GM23338 (cell line): ENCODE measurements at regions not wholly inside any gene's neighbourhood (a gene's known extent, or its start where the extent isn't known, plus 50 kb on each side); places are given as distances from the start of the nearest gene placed in this dataset.

Source experiments
- ATAC-seq: fragments of 200-7000 bp; cut with Tn5 transposase; 3 replicates; pipeline ENCODE4 v1.9.1; 2020
- DNase-seq: peaks from one replicate; pipeline ENCODE4 v3.0.0-alpha.2; 2015; ENCODE audit warnings: low spot score
- H2AFZ ChIP-seq: fragments of 200-600 bp; sonication (generic); 2 replicates; pipeline ENCODE4 v1.8.0; 2016; ENCODE audit warnings: antibody characterized with exemption, mild to moderate bottlenecking, moderate library complexity
- H3F3A ChIP-seq: fragments of 200-600 bp; sonication (generic); replicated peaks from 2 replicates; pipeline ENCODE4 v1.8.0; 2017; ENCODE audit warnings: antibody characterized with exemption, mixed run types, low read depth
- H3K27ac ChIP-seq: fragments of 200-600 bp; sonication (generic); 2 replicates; pipeline ENCODE4 v1.6.1; 2016; ENCODE audit warnings: low read depth
- H3K27me3 ChIP-seq: fragments of 200-600 bp; sonication (generic); 2 replicates; pipeline ENCODE4 v1.8.0; 2016; ENCODE audit warnings: mild to moderate bottlenecking, mixed run types, moderate library complexity; ENCODE audit not compliant: insufficient read depth
- H3K36me3 ChIP-seq: fragments of 200-600 bp; sonication (generic); 2 replicates; pipeline ENCODE4 v1.8.0; 2016; ENCODE audit warnings: mild to moderate bottlenecking; ENCODE audit not compliant: insufficient read depth
- H3K4me1 ChIP-seq: fragments of 200-600 bp; sonication (generic); 2 replicates; pipeline ENCODE4 v1.8.0; 2016; ENCODE audit warnings: mild to moderate bottlenecking, moderate library complexity; ENCODE audit not compliant: insufficient read depth
- H3K4me2 ChIP-seq: fragments of 200-600 bp; sonication (generic); 2 replicates; pipeline ENCODE4 v1.7.1; 2017; ENCODE audit warnings: mixed run types
- H3K4me3 ChIP-seq: fragments of 200-600 bp; sonication (generic); 2 replicates; pipeline ENCODE4 v1.6.1; 2016; ENCODE audit warnings: mixed run types
- H3K79me2 ChIP-seq: fragments of 200-600 bp; sonication (generic); replicated peaks from 2 replicates; pipeline ENCODE4 v1.8.0; 2017; ENCODE audit warnings: mild to moderate bottlenecking; ENCODE audit not compliant: insufficient read depth
- H3K9me2 ChIP-seq: fragments of 200-600 bp; sonication (generic); 2 replicates; pipeline ENCODE4 v1.8.0; 2017; ENCODE audit not compliant: insufficient read depth
- H4K20me1 ChIP-seq: fragments of 200-600 bp; sonication (generic); replicated peaks from 2 replicates; pipeline ENCODE4 v1.8.0; 2017; ENCODE audit warnings: mild to moderate bottlenecking; ENCODE audit not compliant: insufficient read depth
- H3K27ac Mint-ChIP-seq: 2 replicates; pipeline ENCODE4 v1.8.0; 2020; ENCODE audit warnings: inconsistent platforms, mild to moderate bottlenecking, moderate library complexity, mixed read lengths
- H3K27me3 Mint-ChIP-seq: 3 replicates; pipeline ENCODE4 v1.8.0; 2022; ENCODE audit warnings: low read depth, mild to moderate bottlenecking, moderate library complexity, mixed read lengths, inconsistent platforms; ENCODE audit not compliant: insufficient read depth, poor library complexity
- H3K36me3 Mint-ChIP-seq: 3 replicates; pipeline ENCODE4 v1.8.0; 2021; ENCODE audit warnings: low read depth, mild to moderate bottlenecking, inconsistent platforms, moderate library complexity, mixed read lengths
- H3K4me1 Mint-ChIP-seq: 3 replicates; pipeline ENCODE4 v1.8.0; 2020; ENCODE audit warnings: mild to moderate bottlenecking, inconsistent platforms, mixed read lengths
- H3K4me3 Mint-ChIP-seq: 3 replicates; pipeline ENCODE4 v1.8.0; 2021; ENCODE audit warnings: moderate library complexity, mild to moderate bottlenecking, inconsistent platforms, mixed read lengths
- H3K9me3 Mint-ChIP-seq: 3 replicates; pipeline ENCODE4 v1.8.0; 2020; ENCODE audit warnings: moderate library complexity, mild to moderate bottlenecking, inconsistent platforms, mixed read lengths
- EZH2 ChIP-seq: fragments of 200-600 bp; sonication (generic); IDR thresholded peaks from one replicate; pipeline ENCODE4 v1.8.0; 2017; ENCODE audit warnings: antibody characterized with exemption, mild to moderate bottlenecking, low read depth; ENCODE audit not compliant: unreplicated experiment
- EZH2phosphoT487 ChIP-seq: fragments of 200-600 bp; sonication (generic); IDR thresholded peaks from one replicate; pipeline ENCODE4 v1.8.1; 2018; ENCODE audit warnings: antibody characterized with exemption; ENCODE audit not compliant: unreplicated experiment
- NANOG ChIP-seq: IDR thresholded peaks from 2 replicates; pipeline ENCODE4 v1.6.1; 2016; ENCODE audit warnings: antibody characterized with exemption, borderline replicate concordance
- POLR2AphosphoS5 ChIP-seq: IDR thresholded peaks from 2 replicates; pipeline ENCODE4 v1.6.1; 2016; ENCODE audit warnings: antibody characterized with exemption, low read depth
- STAT1 ChIP-seq: IDR thresholded peaks from one replicate; pipeline ENCODE4 v1.6.1; 2016; ENCODE audit warnings: antibody characterized with exemption; ENCODE audit not compliant: unreplicated experiment
- TF ChIP-seq, protein P1 (sequence below): IDR thresholded peaks from 2 replicates; pipeline ENCODE4 v1.6.1; 2016; ENCODE audit warnings: antibody characterized with exemption
- TF ChIP-seq, protein P2 (sequence below): fragments of 250-450 bp; sonication (Bioruptor Pico); IDR thresholded peaks from 2 replicates; pipeline ENCODE4 v1.5.0; 2020; ENCODE audit warnings: mild to moderate bottlenecking, moderate library complexity

DNA sequence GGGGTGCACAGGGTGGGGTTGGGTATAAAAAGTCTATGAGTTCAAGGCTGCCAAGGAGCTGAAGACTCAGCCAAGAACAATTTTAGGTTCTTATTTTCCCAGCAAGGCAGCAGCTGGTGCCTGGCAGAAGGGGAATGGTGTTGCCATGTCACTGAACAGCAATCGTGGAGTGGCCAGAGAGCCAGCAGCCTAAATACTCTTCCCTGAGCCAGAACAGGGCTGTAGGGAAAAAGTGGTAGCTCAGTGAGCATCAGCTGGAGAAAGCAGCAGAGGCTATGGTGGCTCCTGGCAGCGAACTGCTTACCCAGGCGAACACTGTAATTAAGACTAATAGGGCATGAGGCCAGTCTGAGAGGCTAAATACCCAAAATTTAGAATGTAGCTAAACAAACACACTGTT is 334.9 kb downstream of the RMST start (continued):
- TF ChIP-seq, protein P1, sequence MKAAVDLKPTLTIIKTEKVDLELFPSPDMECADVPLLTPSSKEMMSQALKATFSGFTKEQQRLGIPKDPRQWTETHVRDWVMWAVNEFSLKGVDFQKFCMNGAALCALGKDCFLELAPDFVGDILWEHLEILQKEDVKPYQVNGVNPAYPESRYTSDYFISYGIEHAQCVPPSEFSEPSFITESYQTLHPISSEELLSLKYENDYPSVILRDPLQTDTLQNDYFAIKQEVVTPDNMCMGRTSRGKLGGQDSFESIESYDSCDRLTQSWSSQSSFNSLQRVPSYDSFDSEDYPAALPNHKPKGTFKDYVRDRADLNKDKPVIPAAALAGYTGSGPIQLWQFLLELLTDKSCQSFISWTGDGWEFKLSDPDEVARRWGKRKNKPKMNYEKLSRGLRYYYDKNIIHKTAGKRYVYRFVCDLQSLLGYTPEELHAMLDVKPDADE: no peak
- TF ChIP-seq EZH2phosphoT487: no peak

DNA sequence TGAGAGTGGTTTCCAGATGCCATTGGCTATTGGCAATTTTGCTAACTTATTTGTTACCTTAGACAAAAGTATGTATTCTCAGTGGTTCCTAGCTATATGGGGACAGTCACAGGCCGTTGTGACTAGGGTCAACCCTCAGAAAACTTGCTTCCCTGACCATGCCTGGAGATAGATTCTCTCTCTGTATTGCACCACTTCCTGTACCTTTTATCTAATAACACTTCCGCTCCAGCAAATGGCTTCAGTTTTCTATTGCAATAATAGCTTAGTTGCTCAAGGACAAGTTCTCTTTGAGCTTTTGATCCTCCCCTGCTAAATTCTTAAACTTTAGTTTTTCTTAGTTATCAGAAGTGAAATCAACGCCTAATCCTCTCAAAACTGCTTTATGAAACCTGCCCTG is 338.0 kb downstream of the RMST start:
- no peak overlapping the region for H3K4me3 Mint-ChIP-seq
- H3K4me3 ChIP-seq: no peak overlapping the region
- peaks cover 32% of the 10 kb centered on the region for H3K4me1 ChIP-seq
- H3F3A ChIP-seq: no peaks in the 10 kb centered on the region
- peaks cover 3% of the 10 kb centered on the region; the same call in 1 of the 2 replicates for H3K9me2 ChIP-seq
- no peaks in the 10 kb centered on the region for H3K27me3 Mint-ChIP-seq
- no peak overlapping the region for H3K27ac Mint-ChIP-seq
- no peak for ATAC-seq
- H3K4me2 ChIP-seq: no peak overlapping the region
- no peaks in the 10 kb centered on the region for H3K9me3 Mint-ChIP-seq
- TF ChIP-seq STAT1 (no peak), NANOG (no peak), EZH2phosphoT487 (no peak), POLR2AphosphoS5 (no peak), EZH2 (no peak)
- TF ChIP-seq, protein P2, sequence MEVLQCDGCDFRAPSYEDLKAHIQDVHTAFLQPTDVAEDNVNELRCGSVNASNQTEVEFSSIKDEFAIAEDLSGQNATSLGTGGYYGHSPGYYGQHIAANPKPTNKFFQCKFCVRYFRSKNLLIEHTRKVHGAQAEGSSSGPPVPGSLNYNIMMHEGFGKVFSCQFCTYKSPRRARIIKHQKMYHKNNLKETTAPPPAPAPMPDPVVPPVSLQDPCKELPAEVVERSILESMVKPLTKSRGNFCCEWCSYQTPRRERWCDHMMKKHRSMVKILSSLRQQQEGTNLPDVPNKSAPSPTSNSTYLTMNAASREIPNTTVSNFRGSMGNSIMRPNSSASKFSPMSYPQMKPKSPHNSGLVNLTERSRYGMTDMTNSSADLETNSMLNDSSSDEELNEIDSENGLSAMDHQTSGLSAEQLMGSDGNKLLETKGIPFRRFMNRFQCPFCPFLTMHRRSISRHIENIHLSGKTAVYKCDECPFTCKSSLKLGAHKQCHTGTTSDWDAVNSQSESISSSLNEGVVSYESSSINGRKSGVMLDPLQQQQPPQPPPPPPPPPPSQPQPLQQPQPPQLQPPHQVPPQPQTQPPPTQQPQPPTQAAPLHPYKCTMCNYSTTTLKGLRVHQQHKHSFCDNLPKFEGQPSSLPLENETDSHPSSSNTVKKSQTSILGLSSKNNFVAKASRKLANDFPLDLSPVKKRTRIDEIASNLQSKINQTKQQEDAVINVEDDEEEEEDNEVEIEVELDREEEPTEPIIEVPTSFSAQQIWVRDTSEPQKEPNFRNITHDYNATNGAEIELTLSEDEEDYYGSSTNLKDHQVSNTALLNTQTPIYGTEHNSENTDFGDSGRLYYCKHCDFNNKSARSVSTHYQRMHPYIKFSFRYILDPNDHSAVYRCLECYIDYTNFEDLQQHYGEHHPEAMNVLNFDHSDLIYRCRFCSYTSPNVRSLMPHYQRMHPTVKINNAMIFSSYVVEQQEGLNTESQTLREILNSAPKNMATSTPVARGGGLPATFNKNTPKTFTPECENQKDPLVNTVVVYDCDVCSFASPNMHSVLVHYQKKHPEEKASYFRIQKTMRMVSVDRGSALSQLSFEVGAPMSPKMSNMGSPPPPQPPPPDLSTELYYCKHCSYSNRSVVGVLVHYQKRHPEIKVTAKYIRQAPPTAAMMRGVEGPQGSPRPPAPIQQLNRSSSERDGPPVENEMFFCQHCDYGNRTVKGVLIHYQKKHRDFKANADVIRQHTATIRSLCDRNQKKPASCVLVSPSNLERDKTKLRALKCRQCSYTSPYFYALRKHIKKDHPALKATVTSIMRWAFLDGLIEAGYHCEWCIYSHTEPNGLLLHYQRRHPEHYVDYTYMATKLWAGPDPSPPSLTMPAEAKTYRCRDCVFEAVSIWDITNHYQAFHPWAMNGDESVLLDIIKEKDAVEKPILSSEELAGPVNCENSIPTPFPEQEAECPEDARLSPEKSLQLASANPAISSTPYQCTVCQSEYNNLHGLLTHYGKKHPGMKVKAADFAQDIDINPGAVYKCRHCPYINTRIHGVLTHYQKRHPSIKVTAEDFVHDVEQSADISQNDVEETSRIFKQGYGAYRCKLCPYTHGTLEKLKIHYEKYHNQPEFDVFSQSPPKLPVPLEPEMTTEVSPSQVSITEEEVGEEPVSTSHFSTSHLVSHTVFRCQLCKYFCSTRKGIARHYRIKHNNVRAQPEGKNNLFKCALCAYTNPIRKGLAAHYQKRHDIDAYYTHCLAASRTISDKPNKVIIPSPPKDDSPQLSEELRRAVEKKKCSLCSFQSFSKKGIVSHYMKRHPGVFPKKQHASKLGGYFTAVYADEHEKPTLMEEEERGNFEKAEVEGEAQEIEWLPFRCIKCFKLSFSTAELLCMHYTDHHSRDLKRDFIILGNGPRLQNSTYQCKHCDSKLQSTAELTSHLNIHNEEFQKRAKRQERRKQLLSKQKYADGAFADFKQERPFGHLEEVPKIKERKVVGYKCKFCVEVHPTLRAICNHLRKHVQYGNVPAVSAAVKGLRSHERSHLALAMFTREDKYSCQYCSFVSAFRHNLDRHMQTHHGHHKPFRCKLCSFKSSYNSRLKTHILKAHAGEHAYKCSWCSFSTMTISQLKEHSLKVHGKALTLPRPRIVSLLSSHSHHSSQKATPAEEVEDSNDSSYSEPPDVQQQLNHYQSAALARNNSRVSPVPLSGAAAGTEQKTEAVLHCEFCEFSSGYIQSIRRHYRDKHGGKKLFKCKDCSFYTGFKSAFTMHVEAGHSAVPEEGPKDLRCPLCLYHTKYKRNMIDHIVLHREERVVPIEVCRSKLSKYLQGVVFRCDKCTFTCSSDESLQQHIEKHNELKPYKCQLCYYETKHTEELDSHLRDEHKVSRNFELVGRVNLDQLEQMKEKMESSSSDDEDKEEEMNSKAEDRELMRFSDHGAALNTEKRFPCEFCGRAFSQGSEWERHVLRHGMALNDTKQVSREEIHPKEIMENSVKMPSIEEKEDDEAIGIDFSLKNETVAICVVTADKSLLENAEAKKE: no peak
- no peak overlapping the region for H2AFZ ChIP-seq
- H3K27me3 ChIP-seq: no peaks in the 10 kb centered on the region
- no peak overlapping the region for H3K27ac ChIP-seq
- H3K79me2 ChIP-seq: no peaks in the 10 kb centered on the region
- no peaks in the 10 kb centered on the region for H3K36me3 Mint-ChIP-seq
- no peaks in the 10 kb centered on the region for H4K20me1 ChIP-seq
- no peaks in the 10 kb centered on the region for H3K36me3 ChIP-seq
- H3K4me1 Mint-ChIP-seq: peaks cover 15% of the 10 kb centered on the region
- DNase-seq: no peak
